Lung microvascular endothelial cell (primary cell): ENCODE measurements at regions not wholly inside any gene's neighbourhood (a gene's known extent, or its start where the extent isn't known, plus 50 kb on each side); places are given as distances from the start of the nearest gene placed in this dataset.
A peak's percentile ranks its signal among the peaks of the same experiment; 100 is the strongest.
"Not testable (repeated sequence)": the region's sequence is repeated elsewhere in the genome, so short reads cannot be mapped to it uniquely, and the experiment has no call there.

ENCODE experiments used
- DNase-seq, 2 donors: peaks; one replicate each; pipeline versions ENCODE4 v3.0.0 to v3.0.0-alpha.2; 2010; ENCODE audit warnings: low read depth in 2 of 2

GRCh38 chr7:91355695-91356435 lies 91.6 kb downstream of the FZD1 start:
- peak in 1 of 2 donors; percentile 6 for DNase-seq

GRCh38 chr7:91356915-91357314 lies 92.7 kb downstream of the FZD1 start:
- no peak for DNase-seq

GRCh38 chr7:91357379-91357778 lies 93.1 kb downstream of the FZD1 start:
- no peak for DNase-seq

- no peak for DNase-seq
Measured at GRCh38 chr7:91357901-91358300, 93.7 kb downstream of the FZD1 start.

- no peak for DNase-seq
Measured at GRCh38 chr7:91358303-91358702, 94.1 kb downstream of the FZD1 start.

GRCh38 chr7:91365097-91365496 lies 100.9 kb downstream of the FZD1 start:
- DNase-seq = not testable (repeated sequence)

GRCh38 chr7:91366091-91366490 lies 101.9 kb downstream of the FZD1 start:
- no peak for DNase-seq

GRCh38 chr7:91367812-91368578 lies 103.8 kb downstream of the FZD1 start:
- no peak for DNase-seq

- no peak for DNase-seq
Measured at GRCh38 chr7:91372323-91372722, 108.1 kb downstream of the FZD1 start.

- DNase-seq = no peak
Measured at GRCh38 chr7:91373111-91373800, 109.0 kb downstream of the FZD1 start.

GRCh38 chr7:91374321-91374989 lies 110.2 kb downstream of the FZD1 start:
- no peak for DNase-seq

- no peak for DNase-seq
Measured at GRCh38 chr7:91375378-91375777, 111.1 kb downstream of the FZD1 start.

- no peak for DNase-seq
Measured at GRCh38 chr7:91378131-91378530, 113.9 kb downstream of the FZD1 start.

- no peak for DNase-seq
Measured at GRCh38 chr7:91379236-91379635, 115.0 kb downstream of the FZD1 start.

GRCh38 chr7:91379991-91380390 lies 115.8 kb downstream of the FZD1 start:
- no peak for DNase-seq

GRCh38 chr7:91383053-91383904 lies 119.0 kb downstream of the FZD1 start:
- no peak for DNase-seq

- DNase-seq = no peak
Measured at GRCh38 chr7:91383905-91384274, 119.7 kb downstream of the FZD1 start.

GRCh38 chr7:91394757-91395156 lies 130.5 kb downstream of the FZD1 start:
- DNase-seq = not testable (repeated sequence)

- not testable (repeated sequence) for DNase-seq
Measured at GRCh38 chr7:91395313-91395712, 131.1 kb downstream of the FZD1 start.

GRCh38 chr7:91397096-91397495 lies 132.9 kb downstream of the FZD1 start:
- no peak for DNase-seq

- no peak for DNase-seq
Measured at GRCh38 chr7:91397612-91398011, 133.4 kb downstream of the FZD1 start.
